ENCODE measurements at regions not wholly inside any gene's neighbourhood (a gene's known extent, or its start where the extent isn't known, plus 50 kb on each side); places are given as distances from the start of the nearest gene placed in this dataset.

GRCh38 chr14:81669308-81669707, 135.7 kb upstream of the SEL1L start:
- TF ChIP-seq ZNF138 (tag by site-specific recombination; IDR thresholded peaks at IDR 0.05; ENCODE audit: borderline replicate concordance) (no peak), REST (tag by site-specific recombination; IDR thresholded peaks at IDR 0.05) (no peak), BCL11A (tag by site-specific recombination; IDR thresholded peaks at IDR 0.05; ENCODE audit: low read depth) (no peak), CTCF (tag by site-specific recombination; IDR thresholded peaks at IDR 0.05) (no peak), ZNF785 (tag by site-specific recombination; IDR thresholded peaks at IDR 0.05) (no peak), YY1 (tag by site-specific recombination; IDR thresholded peaks at IDR 0.05) (no peak), ELK4 (IDR thresholded peaks at IDR 0.05; ENCODE audit: borderline replicate concordance, low read depth, low read length) (no peak), ZSCAN18 (tag by site-specific recombination; IDR thresholded peaks at IDR 0.05) (no peak)
